ENCODE measurements at regions not wholly inside any gene's neighbourhood (a gene's known extent, or its start where the extent isn't known, plus 50 kb on each side); places are given as distances from the start of the nearest gene placed in this dataset.

DNA sequence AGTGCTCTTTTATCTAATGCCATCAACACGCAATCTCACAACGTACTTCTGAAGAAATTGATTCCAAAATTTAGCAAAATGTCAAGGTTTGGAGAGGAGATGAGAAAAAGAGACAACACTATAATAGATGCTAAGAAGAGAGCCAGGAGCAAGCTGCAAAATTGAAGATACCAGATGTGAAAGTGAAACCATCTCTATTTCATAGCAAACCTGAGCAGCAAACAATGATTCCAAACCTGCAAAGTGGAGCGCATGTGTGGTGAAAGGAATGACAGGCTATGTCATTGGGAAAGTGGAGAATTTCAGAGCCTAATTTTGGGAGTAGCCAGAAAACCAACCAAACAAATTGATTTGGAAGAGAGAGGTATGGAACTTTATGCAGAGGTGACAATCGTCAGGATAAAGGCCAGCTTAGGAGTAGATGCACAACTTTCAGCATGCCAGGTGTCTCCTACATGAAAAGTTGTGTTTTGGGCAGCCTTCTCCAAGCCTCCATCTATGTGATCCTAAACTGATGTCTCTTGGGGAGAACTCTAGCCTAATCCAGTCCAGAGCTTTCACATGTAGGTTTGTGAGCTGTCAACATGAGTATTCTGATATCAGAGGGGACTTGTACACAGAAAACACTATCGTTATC is 158.4 kb upstream of the FNDC3A start:
- no peak for TF ChIP-seq CTCF (IDR thresholded peaks at IDR 0.05)
- TF ChIP-seq POLR2A (IDR thresholded peaks at IDR 0.05), result no peak

Data from right lobe of liver (tissue), 4 donors.